ENCODE measurements at regions not wholly inside any gene's neighbourhood (a gene's known extent, or its start where the extent isn't known, plus 50 kb on each side); places are given as distances from the start of the nearest gene placed in this dataset.

GRCh38 chr16:89041571-89042481, 51.8 kb upstream of the ACSF3 start:
- TF ChIP-seq POLR2AphosphoS5 (IDR thresholded peaks at IDR 0.05) (no peak), CTCF (IDR thresholded peaks at IDR 0.05) (no peak), POLR2A (IDR thresholded peaks at IDR 0.05; ENCODE audit: low read depth) (no peak)
